NB4 (cell line): ENCODE measurements at regions not wholly inside any gene's neighbourhood (a gene's known extent, or its start where the extent isn't known, plus 50 kb on each side); places are given as distances from the start of the nearest gene placed in this dataset.

Experiments used
- CTCF ChIP-seq: IDR thresholded peaks from one replicate; pipeline ENCODE4 v1.5.1; 2012; ENCODE audit warnings: low read depth, low read length
- MAX ChIP-seq: IDR thresholded peaks from 2 replicates; pipeline ENCODE4 v1.6.1; 2011; ENCODE audit warnings: low read depth, low read length
- POLR2A ChIP-seq: IDR thresholded peaks from 2 replicates; pipeline ENCODE4 v1.6.1; 2011; ENCODE audit warnings: mild to moderate bottlenecking; ENCODE audit not compliant: insufficient read length; ENCODE audit errors: extremely low read depth

GRCh38 chr6:50236164-50236563 is 186.4 kb upstream of the DEFB112 start:
- no peak for TF ChIP-seq CTCF
- no peak for TF ChIP-seq POLR2A
- TF ChIP-seq MAX, result no peak
